Smooth muscle cell (in vitro differentiated cells): ENCODE measurements at regions not wholly inside any gene's neighbourhood (a gene's known extent, or its start where the extent isn't known, plus 50 kb on each side); places are given as distances from the start of the nearest gene placed in this dataset.

Experiments
- DNase-seq: peaks from one replicate; lab custom pipeline; 2025; ENCODE audit not compliant: unreplicated experiment; lab: John Stamatoyannopoulos, UW
- H2AFZ ChIP-seq: fragments of 200-600 bp; sonication (generic); 2 replicates; pipeline ENCODE4 v1.6.0; 2016; ENCODE audit warnings: antibody characterized with exemption, low read depth, mild to moderate bottlenecking
- H3F3A ChIP-seq: fragments of 200-600 bp; sonication (generic); 2 replicates; pipeline ENCODE4 v1.6.0; 2017; ENCODE audit warnings: antibody characterized with exemption, low read depth
- H3K27ac ChIP-seq: fragments of 200-600 bp; sonication (generic); 2 replicates; pipeline ENCODE4 v1.5.1; 2016; ENCODE audit warnings: low read depth, mild to moderate bottlenecking
- H3K27me3 ChIP-seq: fragments of 200-600 bp; sonication (generic); 2 replicates; pipeline ENCODE4 v1.6.1; 2016; ENCODE audit warnings: low read depth, mild to moderate bottlenecking
- H3K36me3 ChIP-seq: fragments of 200-600 bp; sonication (generic); 2 replicates; pipeline ENCODE4 v1.5.1; 2016; ENCODE audit warnings: low read depth
- H3K4me1 ChIP-seq: fragments of 200-600 bp; sonication (generic); 2 replicates; pipeline ENCODE4 v1.5.1; 2016; ENCODE audit warnings: low read depth
- H3K4me2 ChIP-seq: fragments of 200-600 bp; sonication (generic); 2 replicates; pipeline ENCODE4 v1.6.0; 2016; ENCODE audit warnings: mild to moderate bottlenecking
- H3K4me3 ChIP-seq: fragments of 200-600 bp; sonication (generic); 2 replicates; pipeline ENCODE4 v1.5.1; 2016; ENCODE audit warnings: mild to moderate bottlenecking
- H3K79me2 ChIP-seq: fragments of 200-600 bp; sonication (generic); 2 replicates; pipeline ENCODE4 v1.6.0; 2016; ENCODE audit warnings: low read depth, mild to moderate bottlenecking
- H3K9ac ChIP-seq: fragments of 200-600 bp; sonication (generic); 2 replicates; pipeline ENCODE4 v1.6.0; 2016; ENCODE audit warnings: low read depth
- H3K9me3 ChIP-seq: fragments of 200-600 bp; sonication (generic); replicated peaks from 2 replicates; pipeline ENCODE4 v1.5.1; 2016; ENCODE audit warnings: low read depth
- H4K20me1 ChIP-seq: fragments of 200-600 bp; sonication (generic); 2 replicates; pipeline ENCODE4 v1.6.0; 2016; ENCODE audit warnings: low read depth
- WGBS: methylation state at CpG from one replicate; pipeline ENCODE4 v1.1.7; 2016; ENCODE audit warnings: low lambda C conversion rate; 5-methylcytosine and 5-hydroxymethylcytosine counted together
- TF ChIP-seq, protein P1 (sequence below): fragments of 200-600 bp; sonication (generic); IDR thresholded peaks from 2 replicates; pipeline ENCODE4 v1.5.1; 2017; ENCODE audit warnings: borderline replicate concordance, mild to moderate bottlenecking, antibody characterized with exemption; ENCODE audit not compliant: insufficient read depth, poor library complexity, severe bottlenecking

DNA sequence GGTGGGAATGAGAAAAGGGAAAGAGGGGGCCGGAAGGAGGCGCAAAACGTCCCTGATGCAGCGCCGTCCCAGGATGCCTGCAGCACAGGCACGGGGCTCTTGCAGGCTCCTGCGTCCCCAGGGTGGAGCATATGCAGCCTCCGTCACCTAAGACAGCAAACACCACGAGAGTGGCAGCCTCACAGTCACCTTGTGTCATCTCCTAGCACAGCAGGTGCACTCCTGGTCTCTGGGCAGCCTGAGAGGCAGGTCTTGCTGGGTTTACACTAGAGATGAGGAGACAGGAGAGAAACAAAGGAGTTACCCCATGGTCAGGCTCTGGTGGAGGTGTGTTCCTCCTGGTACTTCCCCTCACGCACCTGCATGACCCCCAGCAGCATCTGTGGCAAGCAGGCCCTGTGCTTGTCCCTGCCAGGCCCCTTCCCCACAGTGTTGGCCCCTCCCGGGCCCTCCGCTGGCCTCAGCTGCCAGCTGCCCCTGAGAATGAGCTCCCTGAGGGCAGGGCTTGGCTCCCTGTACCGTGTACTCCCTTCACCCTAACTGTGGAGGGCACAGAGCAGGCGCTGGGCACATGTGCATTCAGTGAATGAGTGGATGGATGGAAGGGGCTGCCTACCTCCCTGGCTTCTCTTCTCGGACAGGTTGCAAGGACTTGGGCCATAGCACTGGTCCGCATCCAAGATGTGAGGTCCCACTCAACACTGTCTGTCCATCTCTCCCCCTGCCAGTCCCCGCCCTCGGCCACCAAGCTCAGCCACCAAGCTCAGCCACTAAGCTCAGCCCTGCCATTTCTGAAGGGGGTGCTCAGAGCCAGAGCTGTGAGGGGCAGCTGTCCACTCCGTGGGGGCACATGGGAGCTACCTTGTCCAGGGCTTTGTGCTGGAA lies 988.6 kb downstream of the BRD1 start:
- Histone ChIP-seq H3K4me1 (no peaks in the 10 kb centered on the region), H3K36me3 (no peaks in the 10 kb centered on the region), H3F3A (no peaks in the 10 kb centered on the region), H3K4me2 (no peak overlapping the region), H2AFZ (no peak overlapping the region), H4K20me1 (no peaks in the 10 kb centered on the region), H3K27me3 (no peaks in the 10 kb centered on the region), H3K4me3 (no peak overlapping the region), H3K9ac (no peak overlapping the region), H3K9me3 (no peaks in the 10 kb centered on the region), H3K27ac (no peak overlapping the region), H3K79me2 (no peaks in the 10 kb centered on the region)
- 85% methylated on average over 19 of the region's 19 CpGs for WGBS
- no peak for DNase-seq
- TF ChIP-seq, protein P1, sequence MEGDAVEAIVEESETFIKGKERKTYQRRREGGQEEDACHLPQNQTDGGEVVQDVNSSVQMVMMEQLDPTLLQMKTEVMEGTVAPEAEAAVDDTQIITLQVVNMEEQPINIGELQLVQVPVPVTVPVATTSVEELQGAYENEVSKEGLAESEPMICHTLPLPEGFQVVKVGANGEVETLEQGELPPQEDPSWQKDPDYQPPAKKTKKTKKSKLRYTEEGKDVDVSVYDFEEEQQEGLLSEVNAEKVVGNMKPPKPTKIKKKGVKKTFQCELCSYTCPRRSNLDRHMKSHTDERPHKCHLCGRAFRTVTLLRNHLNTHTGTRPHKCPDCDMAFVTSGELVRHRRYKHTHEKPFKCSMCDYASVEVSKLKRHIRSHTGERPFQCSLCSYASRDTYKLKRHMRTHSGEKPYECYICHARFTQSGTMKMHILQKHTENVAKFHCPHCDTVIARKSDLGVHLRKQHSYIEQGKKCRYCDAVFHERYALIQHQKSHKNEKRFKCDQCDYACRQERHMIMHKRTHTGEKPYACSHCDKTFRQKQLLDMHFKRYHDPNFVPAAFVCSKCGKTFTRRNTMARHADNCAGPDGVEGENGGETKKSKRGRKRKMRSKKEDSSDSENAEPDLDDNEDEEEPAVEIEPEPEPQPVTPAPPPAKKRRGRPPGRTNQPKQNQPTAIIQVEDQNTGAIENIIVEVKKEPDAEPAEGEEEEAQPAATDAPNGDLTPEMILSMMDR, result no peak

DNA sequence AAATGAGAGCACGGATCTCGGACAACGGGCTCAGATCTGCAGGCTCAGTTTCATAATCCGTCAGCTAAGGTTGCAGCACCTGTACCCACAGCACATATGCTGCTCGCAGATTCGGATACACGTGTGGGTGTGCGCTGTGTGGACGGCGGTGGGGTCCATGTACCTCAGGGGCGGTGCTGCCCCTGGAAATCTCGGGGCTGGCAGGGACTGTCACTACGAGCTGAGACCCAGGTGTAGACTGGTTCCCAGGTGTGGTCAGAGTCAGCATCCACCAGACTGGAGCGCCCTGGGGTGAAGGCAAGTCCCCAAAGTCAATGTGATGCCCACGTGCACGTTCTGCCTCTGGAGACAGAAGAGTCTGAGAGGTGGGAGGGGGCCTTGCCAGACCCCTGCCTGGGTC lies 989.3 kb downstream of the BRD1 start:
- Histone ChIP-seq H3K9me3 (no peaks in the 10 kb centered on the region), H2AFZ (no peak overlapping the region), H3K4me2 (no peak overlapping the region), H3K9ac (no peak overlapping the region), H3K36me3 (no peaks in the 10 kb centered on the region), H3K4me1 (no peaks in the 10 kb centered on the region), H3K27me3 (no peaks in the 10 kb centered on the region), H3K4me3 (no peak overlapping the region), H3F3A (no peaks in the 10 kb centered on the region), H3K27ac (no peak overlapping the region), H3K79me2 (no peaks in the 10 kb centered on the region), H4K20me1 (no peaks in the 10 kb centered on the region)
- 86% methylated on average over 16 of the region's 16 CpGs for WGBS
- TF ChIP-seq, protein P1, result no peak
- DNase-seq, result no peak

DNA sequence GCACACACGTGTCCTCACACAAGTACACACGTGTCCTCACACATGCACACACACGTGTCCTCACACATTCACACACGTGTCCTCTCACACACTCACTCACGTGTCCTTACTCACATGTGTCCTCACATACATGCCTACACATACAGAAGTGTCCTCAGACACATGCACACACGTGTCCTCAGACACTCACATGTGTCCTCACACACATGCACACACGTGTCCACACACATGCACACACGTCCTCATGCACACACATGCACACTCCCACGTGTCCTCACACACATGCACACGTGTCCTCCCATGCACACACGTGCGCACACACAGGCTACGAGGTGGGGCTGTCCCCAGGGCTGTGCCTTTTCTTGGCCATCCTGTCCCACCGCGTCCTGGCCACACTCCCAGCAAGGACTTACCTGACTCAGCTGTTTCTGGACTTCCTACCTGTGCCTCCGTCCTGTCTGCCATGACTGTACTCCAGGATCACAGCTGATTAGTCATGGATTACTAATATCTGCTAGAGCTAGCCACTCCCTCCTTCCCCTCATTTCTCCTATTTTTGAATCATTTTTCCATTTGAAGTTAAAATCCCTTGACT lies 990.2 kb downstream of the BRD1 start:
- Histone ChIP-seq H2AFZ (no peak overlapping the region), H3K4me2 (no peak overlapping the region), H3F3A (no peaks in the 10 kb centered on the region), H3K27ac (no peak overlapping the region), H3K79me2 (no peaks in the 10 kb centered on the region), H3K27me3 (no peaks in the 10 kb centered on the region), H3K36me3 (no peaks in the 10 kb centered on the region), H3K4me1 (no peaks in the 10 kb centered on the region), H3K9ac (no peak overlapping the region), H4K20me1 (no peaks in the 10 kb centered on the region), H3K4me3 (no peak overlapping the region), H3K9me3 (no peaks in the 10 kb centered on the region)
- TF ChIP-seq, protein P1, result no peak
- DNase-seq, result no peak
- 82% methylated on average over 16 of the region's 16 CpGs for WGBS
